Stimulated activated CD8-positive, alpha-beta memory T cell treated with anti-CD3 and anti-CD28 coated beads, Interleukin-4, amount 100 ng/mL, for 4 hours (primary cell): ENCODE measurements at regions not wholly inside any gene's neighbourhood (a gene's known extent, or its start where the extent isn't known, plus 50 kb on each side); places are given as distances from the start of the nearest gene placed in this dataset.
A peak's percentile ranks its signal among the peaks of the same experiment; 100 is the strongest.
"Not testable (repeated sequence)": the region's sequence is repeated elsewhere in the genome, so short reads cannot be mapped to it uniquely, and the experiment has no call there.

Experiments used
- DNase-seq, 2 donors: peaks; one replicate each; pipeline ENCODE4 v3.0.0-alpha.2; 2020; ENCODE audit warnings: low read depth in 2 of 2, low spot score in 1 of 2

GRCh38 chr1:221972276-221973235 lies 230.7 kb upstream of the DUSP10 start:
- DNase-seq = no peak

GRCh38 chr1:221971035-221971434 lies 229.1 kb upstream of the DUSP10 start:
- DNase-seq = not testable (repeated sequence)

GRCh38 chr1:221969298-221969858 lies 227.5 kb upstream of the DUSP10 start:
- DNase-seq = not testable (repeated sequence)

GRCh38 chr1:221967538-221967937 lies 225.6 kb upstream of the DUSP10 start:
- not testable (repeated sequence) for DNase-seq

- not testable (repeated sequence) for DNase-seq
Measured at GRCh38 chr1:221966888-221967287, 225.0 kb upstream of the DUSP10 start.

- not testable (repeated sequence) for DNase-seq
Measured at GRCh38 chr1:221965891-221966290, 224.0 kb upstream of the DUSP10 start.

- DNase-seq = no peak
Measured at GRCh38 chr1:221965252-221965651, 223.4 kb upstream of the DUSP10 start.

GRCh38 chr1:221963742-221964141 lies 221.9 kb upstream of the DUSP10 start:
- DNase-seq = no peak

- no peak for DNase-seq
Measured at GRCh38 chr1:221962385-221962784, 220.5 kb upstream of the DUSP10 start.

- DNase-seq = peak; percentile 10 to 44
Measured at GRCh38 chr1:221961532-221962292, 219.8 kb upstream of the DUSP10 start.

GRCh38 chr1:221958161-221958562 lies 216.3 kb upstream of the DUSP10 start:
- not testable (repeated sequence) for DNase-seq

- not testable (repeated sequence) for DNase-seq
Measured at GRCh38 chr1:221957350-221957749, 215.5 kb upstream of the DUSP10 start.

- DNase-seq = no peak
Measured at GRCh38 chr1:221949996-221950395, 208.1 kb upstream of the DUSP10 start.

- DNase-seq = no peak
Measured at GRCh38 chr1:221948459-221948858, 206.6 kb upstream of the DUSP10 start.

GRCh38 chr1:221947731-221948130 lies 205.8 kb upstream of the DUSP10 start:
- DNase-seq = no peak

- DNase-seq = no peak
Measured at GRCh38 chr1:221946768-221947167, 204.9 kb upstream of the DUSP10 start.

GRCh38 chr1:221945669-221946068 lies 203.8 kb upstream of the DUSP10 start:
- no peak for DNase-seq

- DNase-seq = no peak
Measured at GRCh38 chr1:221944247-221944870, 202.5 kb upstream of the DUSP10 start.

GRCh38 chr1:221940631-221941030 lies 198.7 kb upstream of the DUSP10 start:
- no peak for DNase-seq

- no peak for DNase-seq
Measured at GRCh38 chr1:221939607-221940006, 197.7 kb upstream of the DUSP10 start.
